Right lobe of liver (tissue), 4 donors: ENCODE measurements at regions not wholly inside any gene's neighbourhood (a gene's known extent, or its start where the extent isn't known, plus 50 kb on each side); places are given as distances from the start of the nearest gene placed in this dataset.

Source experiments
- POLR2A ChIP-seq: fragments of 450-650 bp; IDR thresholded peaks from one replicate; pipeline ENCODE4 v1.6.1; 2017; ENCODE audit warnings: antibody characterized with exemption, mild to moderate bottlenecking
- TF ChIP-seq, protein P1 (sequence below), 4 donors: fragments of 200-600 bp in 3 of 4; fragments of 450-650 bp in 1 of 4; IDR thresholded peaks; one replicate each; pipeline versions ENCODE4 v1.5.1 to v1.8.0; 2016 to 2022; ENCODE audit warnings: antibody characterized with exemption in 4 of 4, mild to moderate bottlenecking in 2 of 4
- donor health status: DM: no; HTN: no; CAD: no.
- donor health status: DM: no; HTN: no; CAD: no.
- donor health status: DM: no; HTN: yes; CAD: no.

DNA sequence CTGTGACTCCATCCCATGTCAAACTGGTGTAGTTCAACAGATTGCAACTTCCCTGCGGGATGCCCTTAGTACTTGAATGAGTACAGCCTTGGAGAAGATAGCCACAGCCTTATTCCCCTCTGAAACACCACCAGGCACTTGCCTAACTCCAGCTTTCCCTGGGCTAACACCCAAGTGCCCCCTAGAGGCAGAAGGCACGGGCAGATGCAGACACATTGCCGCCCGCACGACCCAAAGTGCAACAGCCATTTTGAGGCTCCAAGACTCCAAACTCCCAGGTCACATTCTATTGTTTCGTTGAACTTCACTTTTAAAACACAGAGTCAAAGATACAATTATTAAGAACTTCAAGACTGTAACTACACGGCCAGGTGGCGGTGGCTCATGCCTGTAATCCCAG is 163.6 kb upstream of the CDH6 start:
- TF ChIP-seq, protein P1, sequence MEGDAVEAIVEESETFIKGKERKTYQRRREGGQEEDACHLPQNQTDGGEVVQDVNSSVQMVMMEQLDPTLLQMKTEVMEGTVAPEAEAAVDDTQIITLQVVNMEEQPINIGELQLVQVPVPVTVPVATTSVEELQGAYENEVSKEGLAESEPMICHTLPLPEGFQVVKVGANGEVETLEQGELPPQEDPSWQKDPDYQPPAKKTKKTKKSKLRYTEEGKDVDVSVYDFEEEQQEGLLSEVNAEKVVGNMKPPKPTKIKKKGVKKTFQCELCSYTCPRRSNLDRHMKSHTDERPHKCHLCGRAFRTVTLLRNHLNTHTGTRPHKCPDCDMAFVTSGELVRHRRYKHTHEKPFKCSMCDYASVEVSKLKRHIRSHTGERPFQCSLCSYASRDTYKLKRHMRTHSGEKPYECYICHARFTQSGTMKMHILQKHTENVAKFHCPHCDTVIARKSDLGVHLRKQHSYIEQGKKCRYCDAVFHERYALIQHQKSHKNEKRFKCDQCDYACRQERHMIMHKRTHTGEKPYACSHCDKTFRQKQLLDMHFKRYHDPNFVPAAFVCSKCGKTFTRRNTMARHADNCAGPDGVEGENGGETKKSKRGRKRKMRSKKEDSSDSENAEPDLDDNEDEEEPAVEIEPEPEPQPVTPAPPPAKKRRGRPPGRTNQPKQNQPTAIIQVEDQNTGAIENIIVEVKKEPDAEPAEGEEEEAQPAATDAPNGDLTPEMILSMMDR (IDR thresholded peaks at IDR 0.05), result no peak
- TF ChIP-seq POLR2A, result no peak
